Neural cell (in vitro differentiated cells): ENCODE measurements at regions not wholly inside any gene's neighbourhood (a gene's known extent, or its start where the extent isn't known, plus 50 kb on each side); places are given as distances from the start of the nearest gene placed in this dataset.

ENCODE experiments used
- H2AFZ ChIP-seq: fragments of 200-600, 300-800 bp; sonication (generic), shearing (Covaris generic); 2 replicates; pipeline ENCODE4 v1.6.0; 2014; ENCODE audit warnings: low read depth, mild to moderate bottlenecking, antibody characterized with exemption, low read length, moderate library complexity
- H3F3A ChIP-seq: fragments of 200-600 bp; shearing (Covaris generic); 2 replicates; pipeline ENCODE4 v1.6.1; 2016; ENCODE audit warnings: mild to moderate bottlenecking, moderate library complexity, mixed read lengths, antibody characterized with exemption, low read length; ENCODE audit not compliant: insufficient read depth, poor library complexity, severe bottlenecking
- H3K27ac ChIP-seq: fragments of 200-600, 300-800 bp; sonication (generic), shearing (Covaris generic); 2 replicates; pipeline ENCODE4 v1.5.1; 2014; ENCODE audit warnings: mild to moderate bottlenecking, low read length, moderate library complexity
- H3K27me3 ChIP-seq: fragments of 300-800, 200-600 bp; sonication (generic), shearing (Covaris generic); 2 replicates; pipeline ENCODE4 v1.6.0; 2014; ENCODE audit warnings: mild to moderate bottlenecking, low read depth, low read length, moderate library complexity; ENCODE audit not compliant: insufficient read depth
- H3K36me3 ChIP-seq: fragments of 300-800, 200-600 bp; sonication (generic), shearing (Covaris generic); 2 replicates; pipeline ENCODE4 v1.5.1; 2014; ENCODE audit warnings: mild to moderate bottlenecking, antibody characterized with exemption, low read length, moderate library complexity; ENCODE audit not compliant: insufficient read depth
- H3K4me2 ChIP-seq: fragments of 300-800, 200-600 bp; sonication (generic), shearing (Covaris generic); 2 replicates; pipeline ENCODE4 v1.6.0; 2014; ENCODE audit warnings: mild to moderate bottlenecking, low read length
- H3K4me3 ChIP-seq: fragments of 300-800, 200-600 bp; sonication (generic), shearing (Covaris generic); 2 replicates; pipeline ENCODE4 v1.5.1; 2014; ENCODE audit warnings: mild to moderate bottlenecking, low read length, moderate library complexity
- H3K79me2 ChIP-seq: fragments of 200-600 bp; shearing (Covaris generic); replicated peaks from 2 replicates; pipeline ENCODE4 v1.6.0; 2014; ENCODE audit warnings: mild to moderate bottlenecking, low read length, moderate library complexity; ENCODE audit not compliant: insufficient read depth
- H3K9ac ChIP-seq: fragments of 300-800, 200-600 bp; sonication (generic), shearing (Covaris generic); 2 replicates; pipeline ENCODE4 v1.6.1; 2016; ENCODE audit warnings: mild to moderate bottlenecking, low read length, mixed read lengths
- H3K9me2 ChIP-seq: fragments of 200-600 bp; shearing (Covaris generic); 2 replicates; pipeline ENCODE4 v1.6.1; 2016; ENCODE audit warnings: mild to moderate bottlenecking, low read length, mixed read lengths; ENCODE audit not compliant: insufficient read depth
- H3K9me3 ChIP-seq: fragments of 200-600, 300-800 bp; sonication (generic), shearing (Covaris generic); 2 replicates; pipeline ENCODE4 v1.6.1; 2016; ENCODE audit warnings: mild to moderate bottlenecking, mixed run types, low read length, moderate library complexity, mixed read lengths
- H4K20me1 ChIP-seq: fragments of 200-600 bp; shearing (Covaris generic); 2 replicates; pipeline ENCODE4 v1.6.1; 2016; ENCODE audit warnings: mild to moderate bottlenecking, mixed run types; ENCODE audit not compliant: insufficient read depth
- CTCF ChIP-seq: fragments of 450-650 bp; IDR thresholded peaks from 2 replicates; pipeline ENCODE4 v1.5.1; 2014; ENCODE audit warnings: antibody characterized with exemption, mild to moderate bottlenecking, moderate library complexity; ENCODE audit not compliant: poor library complexity, severe bottlenecking
- EP300 ChIP-seq: fragments of 450-650 bp; conservative IDR thresholded peaks from 2 replicates; pipeline ENCODE4 v1.6.1; 2014; ENCODE audit warnings: antibody characterized with exemption, mild to moderate bottlenecking, moderate library complexity; ENCODE audit not compliant: poor library complexity, severe bottlenecking
- EZH2 ChIP-seq: fragments of 200-600, 300-800 bp; shearing (Covaris generic), sonication (generic); IDR thresholded peaks from 2 replicates; pipeline ENCODE4 v1.6.1; 2014; ENCODE audit warnings: antibody characterized with exemption, low read length, borderline replicate concordance, mild to moderate bottlenecking; ENCODE audit not compliant: insufficient read depth, poor library complexity, severe bottlenecking
- MXI1 ChIP-seq: fragments of 450-650 bp; conservative IDR thresholded peaks from 2 replicates; pipeline ENCODE4 v1.6.1; 2014; ENCODE audit warnings: antibody characterized with exemption, mild to moderate bottlenecking; ENCODE audit not compliant: poor library complexity, severe bottlenecking
- POLR2AphosphoS5 ChIP-seq: IDR thresholded peaks from 2 replicates; pipeline ENCODE4 v1.6.1; 2012
- RAD21 ChIP-seq: fragments of 450-650 bp; conservative IDR thresholded peaks from 2 replicates; pipeline ENCODE4 v1.6.1; 2014; ENCODE audit warnings: antibody characterized with exemption, mild to moderate bottlenecking, moderate library complexity
- REST ChIP-seq: IDR thresholded peaks from 2 replicates; pipeline ENCODE4 v1.6.1; 2012; ENCODE audit warnings: borderline replicate concordance
- SMC3 ChIP-seq: fragments of 450-650 bp; conservative IDR thresholded peaks from 2 replicates; pipeline ENCODE4 v1.6.1; 2014; ENCODE audit warnings: antibody characterized with exemption, mild to moderate bottlenecking, moderate library complexity; ENCODE audit not compliant: poor library complexity
- TAF1 ChIP-seq: IDR thresholded peaks from 2 replicates; pipeline ENCODE4 v1.6.1; 2012; ENCODE audit warnings: low read depth

DNA sequence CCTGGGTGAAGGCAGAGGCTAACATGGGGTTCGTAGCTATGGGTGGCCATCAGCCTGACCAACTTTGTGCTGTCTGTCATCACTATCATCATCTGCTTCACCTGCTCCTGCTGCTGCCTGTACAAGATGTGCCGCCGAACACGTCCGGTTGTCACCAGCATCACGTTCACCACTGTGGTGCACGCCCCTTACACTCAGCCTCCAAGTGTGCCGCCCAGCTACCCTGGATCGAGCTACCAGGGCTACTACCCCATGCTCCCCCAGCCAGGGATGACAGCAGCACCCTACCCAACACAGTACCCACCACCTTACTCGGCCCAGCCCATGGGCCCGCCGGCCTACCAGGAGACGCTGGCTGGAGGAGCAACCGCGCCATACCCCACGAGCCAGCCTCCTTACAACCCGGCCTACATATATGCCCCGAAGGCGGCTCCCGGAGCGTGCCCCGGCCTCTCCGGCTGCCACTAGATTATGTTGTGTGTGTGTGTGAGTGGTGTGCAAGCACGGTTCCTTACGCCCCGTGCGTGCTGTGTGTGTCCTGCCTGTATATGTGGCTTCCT lies 213.4 kb upstream of the XIST start:
- no peaks in the 10 kb centered on the region for H3K27me3 ChIP-seq
- H3K9me3 ChIP-seq: no peaks in the 10 kb centered on the region
- H3K27ac ChIP-seq: no peak overlapping the region
- H3K4me3 ChIP-seq: no peak overlapping the region
- TF ChIP-seq EZH2 (no peak), CTCF (no peak), POLR2AphosphoS5 (no peak), REST (no peak), MXI1 (no peak), TAF1 (no peak), EP300 (no peak), SMC3 (no peak), RAD21 (no peak)
- no peak overlapping the region for H2AFZ ChIP-seq
- no peaks in the 10 kb centered on the region for H4K20me1 ChIP-seq
- H3K36me3 ChIP-seq: no peaks in the 10 kb centered on the region
- no peaks in the 10 kb centered on the region for H3K79me2 ChIP-seq
- H3K9ac ChIP-seq: no peak overlapping the region
- no peaks in the 10 kb centered on the region for H3K9me2 ChIP-seq
- H3F3A ChIP-seq: no peaks in the 10 kb centered on the region
- no peak overlapping the region for H3K4me2 ChIP-seq

GRCh38 chrX:74063426-74064155 lies 211.1 kb upstream of the XIST start:
- Histone ChIP-seq H3K36me3 (no peaks in the 10 kb centered on the region), H2AFZ (no peak overlapping the region), H3K4me2 (no peak overlapping the region), H4K20me1 (no peaks in the 10 kb centered on the region), H3K9ac (no peak overlapping the region), H3K9me2 (no peaks in the 10 kb centered on the region), H3F3A (no peaks in the 10 kb centered on the region), H3K27ac (no peak overlapping the region), H3K9me3 (no peaks in the 10 kb centered on the region), H3K79me2 (no peaks in the 10 kb centered on the region), H3K4me3 (no peak overlapping the region), H3K27me3 (no peaks in the 10 kb centered on the region)
- TF ChIP-seq REST: no peak
- TF ChIP-seq MXI1: no peak
- no peak for TF ChIP-seq SMC3
- TF ChIP-seq POLR2AphosphoS5: no peak
- no peak for TF ChIP-seq EZH2
- TF ChIP-seq CTCF: no peak
- TF ChIP-seq EP300: no peak
- TF ChIP-seq RAD21: no peak
- TF ChIP-seq TAF1: no peak
